ENCODE measurements at regions not wholly inside any gene's neighbourhood (a gene's known extent, or its start where the extent isn't known, plus 50 kb on each side); places are given as distances from the start of the nearest gene placed in this dataset.

DNA sequence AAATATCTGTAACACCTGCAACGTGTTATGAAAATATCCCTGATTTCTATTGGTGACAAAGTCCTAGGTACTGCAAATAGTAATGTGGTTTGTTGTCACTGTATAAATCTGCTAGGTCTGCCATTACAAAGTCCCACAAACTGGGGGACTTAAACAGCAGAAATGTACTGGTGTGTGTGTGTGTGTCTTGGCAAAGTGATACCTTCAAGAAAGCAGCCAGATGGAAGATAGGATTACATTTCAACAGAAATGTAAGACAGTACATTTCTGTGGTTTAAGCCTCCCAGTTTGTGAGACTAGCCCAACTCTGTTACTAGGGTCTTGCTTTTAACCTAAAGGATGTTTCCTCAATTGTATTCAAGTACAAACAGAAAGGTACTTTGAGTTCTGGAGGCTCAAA, 531.7 kb downstream of the NPIPA7 start:
- no CpG with 5 or more reads among the region's 1 CpG for WGBS, 2 experiments (ENCODE audit: extremely low coverage in 2 of 2, insufficient read length in 1 of 2)
- no peak overlapping the region for H2AK5ac ChIP-seq (ENCODE audit: low read depth, low read length)
- no peak overlapping the region for H3K9ac ChIP-seq (ENCODE audit: low read depth, low read length)
- H4K91ac ChIP-seq (ENCODE audit: insufficient read depth, low read depth, low read length) = no peak overlapping the region
- H3K18ac ChIP-seq (ENCODE audit: low read depth, low read length) = no peak overlapping the region
- no peak overlapping the region for H4K5ac ChIP-seq (ENCODE audit: low read depth, low read length)
- H3K4me3 ChIP-seq (ENCODE audit: insufficient read depth, low read depth, low read length) = no peak overlapping the region
- CTCF ChIA-PET = no interaction called here
- no peak overlapping the region for H2BK15ac ChIP-seq (ENCODE audit: low read depth, low read length)
- no peak overlapping the region for H3K4me2 ChIP-seq (ENCODE audit: low read depth, low read length)
- intact Hi-C loops (cut with micrococcal nuclease) (no loop called here), in situ Hi-C loops (cut with MboI; ENCODE audit: low sequenced_read_pairs) (no loop called here), dilution Hi-C loops (cut with HindIII; ENCODE audit: low sequenced_read_pairs, unreplicated experiment) (no loop called here)
- no peak overlapping the region for H2BK5ac ChIP-seq (ENCODE audit: low read depth, low read length, poor library complexity, severe bottlenecking)
- POLR2A ChIA-PET (ENCODE audit: unreplicated experiment) = no interaction called here
- H3K36me3 ChIP-seq (ENCODE audit: control insufficient read depth, insufficient read depth, low read length) = no peaks in the 10 kb centered on the region
- H3K27me3 ChIP-seq (ENCODE audit: control insufficient read depth, insufficient read depth, low read length) = no peaks in the 10 kb centered on the region
- no peaks in the 10 kb centered on the region for H3K79me1 ChIP-seq (ENCODE audit: low read depth in 1 of 2, low read length in 2 of 2)
- H2BK120ac ChIP-seq (ENCODE audit: low read depth, low read length) = no peak overlapping the region
- no peak overlapping the region for H2BK20ac ChIP-seq (ENCODE audit: low read depth, low read length)
- no peaks in the 10 kb centered on the region for H3K4me1 ChIP-seq (ENCODE audit: control insufficient read depth, insufficient read depth, low read length)
- no peak overlapping the region for H3K27ac ChIP-seq (ENCODE audit: insufficient read depth, low read length)
- no peak overlapping the region for H3K14ac ChIP-seq (replicated peaks; ENCODE audit: low read depth, low read length)
- TF ChIP-seq FOS (IDR thresholded peaks at IDR 0.05; ENCODE audit: low read depth, low read length) (no peak), RAD21 (IDR thresholded peaks at IDR 0.05; ENCODE audit: low read length) (no peak), CEBPB (IDR thresholded peaks at IDR 0.05; ENCODE audit: low read depth, low read length) (no peak), SMC3 (IDR thresholded peaks at IDR 0.05; ENCODE audit: low read depth, low read length) (no peak), POLR2A (IDR thresholded peaks at IDR 0.05; ENCODE audit: low read depth, low read length) (no peak), NFE2L2 (IDR thresholded peaks at IDR 0.05; ENCODE audit: low read depth, low read length) (no peak)
- TF ChIP-seq, protein P1, sequence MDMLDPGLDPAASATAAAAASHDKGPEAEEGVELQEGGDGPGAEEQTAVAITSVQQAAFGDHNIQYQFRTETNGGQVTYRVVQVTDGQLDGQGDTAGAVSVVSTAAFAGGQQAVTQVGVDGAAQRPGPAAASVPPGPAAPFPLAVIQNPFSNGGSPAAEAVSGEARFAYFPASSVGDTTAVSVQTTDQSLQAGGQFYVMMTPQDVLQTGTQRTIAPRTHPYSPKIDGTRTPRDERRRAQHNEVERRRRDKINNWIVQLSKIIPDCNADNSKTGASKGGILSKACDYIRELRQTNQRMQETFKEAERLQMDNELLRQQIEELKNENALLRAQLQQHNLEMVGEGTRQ (IDR thresholded peaks at IDR 0.05; ENCODE audit: low read depth, low read length) = no peak
- TF ChIP-seq, protein P2, sequence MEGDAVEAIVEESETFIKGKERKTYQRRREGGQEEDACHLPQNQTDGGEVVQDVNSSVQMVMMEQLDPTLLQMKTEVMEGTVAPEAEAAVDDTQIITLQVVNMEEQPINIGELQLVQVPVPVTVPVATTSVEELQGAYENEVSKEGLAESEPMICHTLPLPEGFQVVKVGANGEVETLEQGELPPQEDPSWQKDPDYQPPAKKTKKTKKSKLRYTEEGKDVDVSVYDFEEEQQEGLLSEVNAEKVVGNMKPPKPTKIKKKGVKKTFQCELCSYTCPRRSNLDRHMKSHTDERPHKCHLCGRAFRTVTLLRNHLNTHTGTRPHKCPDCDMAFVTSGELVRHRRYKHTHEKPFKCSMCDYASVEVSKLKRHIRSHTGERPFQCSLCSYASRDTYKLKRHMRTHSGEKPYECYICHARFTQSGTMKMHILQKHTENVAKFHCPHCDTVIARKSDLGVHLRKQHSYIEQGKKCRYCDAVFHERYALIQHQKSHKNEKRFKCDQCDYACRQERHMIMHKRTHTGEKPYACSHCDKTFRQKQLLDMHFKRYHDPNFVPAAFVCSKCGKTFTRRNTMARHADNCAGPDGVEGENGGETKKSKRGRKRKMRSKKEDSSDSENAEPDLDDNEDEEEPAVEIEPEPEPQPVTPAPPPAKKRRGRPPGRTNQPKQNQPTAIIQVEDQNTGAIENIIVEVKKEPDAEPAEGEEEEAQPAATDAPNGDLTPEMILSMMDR (conservative IDR thresholded peaks at IDR 0.05; ENCODE audit: low read depth, low read length) = no peak
- no peak for ATAC-seq (ENCODE audit: low read depth)
- H3K4ac ChIP-seq (ENCODE audit: low read depth, low read length) = no peak overlapping the region
- H2AK9ac ChIP-seq (replicated peaks; ENCODE audit: low read depth, low read length, poor library complexity) = no peak overlapping the region
- no peaks in the 10 kb centered on the region for H3K9me1 ChIP-seq (ENCODE audit: insufficient read depth, low read length)
- no peak for DNase-seq
- no TSS peak for BruUV-seq (replicated peaks)
- H2AFZ ChIP-seq (replicated peaks; ENCODE audit: low read length, poor library complexity) = no peak overlapping the region
- H3K56ac ChIP-seq (ENCODE audit: extremely low read depth, insufficient read depth, low read length) = no peak overlapping the region
- H3K9me3 ChIP-seq (ENCODE audit: control insufficient read depth, insufficient read depth, low read length) = peaks cover 7% of the 10 kb centered on the region; the same call in 1 of the 2 replicates
- H4K8ac ChIP-seq (ENCODE audit: low read depth in 2 of 2, low read length in 2 of 2) = no peak overlapping the region
- H4K20me1 ChIP-seq (ENCODE audit: insufficient read depth, low read length) = no peaks in the 10 kb centered on the region
- H3K23ac ChIP-seq (ENCODE audit: low read depth, low read length) = no peak overlapping the region
